ENCODE measurements at regions not wholly inside any gene's neighbourhood (a gene's known extent, or its start where the extent isn't known, plus 50 kb on each side); places are given as distances from the start of the nearest gene placed in this dataset.

- WGBS, 2 donors = 54 to 72% methylated on average over 1 of the region's 1 CpG
- intact Hi-C loops (cut with DNase I) = no loop called here
- Histone ChIP-seq H3K27ac (no peak overlapping the region), H3K9me3 (no peaks in the 10 kb centered on the region), H3K27me3 (no peaks in the 10 kb centered on the region), H3K36me3 (no peaks in the 10 kb centered on the region), H3K4me1 (no peaks in the 10 kb centered on the region), H3K4me3 (no peak overlapping the region)
- DNase-seq = no peak
- TF ChIP-seq EP300 (IDR thresholded peaks at IDR 0.05) (no peak), CTCF (IDR thresholded peaks at IDR 0.05) (no peak), POLR2A (IDR thresholded peaks at IDR 0.05) (no peak), POLR2AphosphoS5 (IDR thresholded peaks at IDR 0.05) (no peak)
Measured at GRCh38 chrX:81577028-81577427, 375.1 kb downstream of the SH3BGRL start.

GRCh38 chrX:81586096-81586495 is 384.2 kb downstream of the SH3BGRL start:
- TF ChIP-seq POLR2AphosphoS5 (IDR thresholded peaks at IDR 0.05) (no peak), EP300 (IDR thresholded peaks at IDR 0.05) (no peak), CTCF (IDR thresholded peaks at IDR 0.05) (no peak), POLR2A (IDR thresholded peaks at IDR 0.05) (no peak)
- intact Hi-C loops (cut with DNase I) = no loop called here
- no peaks in the 10 kb centered on the region for H3K27me3 ChIP-seq
- DNase-seq = no peak
- no peak overlapping the region for H3K4me3 ChIP-seq
- H3K9me3 ChIP-seq = no peaks in the 10 kb centered on the region
- WGBS, 2 donors = 8 to 26% methylated on average over 1 of the region's 1 CpG
- no peaks in the 10 kb centered on the region for H3K4me1 ChIP-seq
- H3K27ac ChIP-seq = no peak overlapping the region
- H3K36me3 ChIP-seq = no peaks in the 10 kb centered on the region

- H3K4me3 ChIP-seq = no peak overlapping the region
- H3K27me3 ChIP-seq = no peaks in the 10 kb centered on the region
- no peaks in the 10 kb centered on the region for H3K36me3 ChIP-seq
- intact Hi-C loops (cut with DNase I) = no loop called here
- 35 to 65% methylated on average over 2 of the region's 2 CpGs for WGBS, 2 donors
- no peak overlapping the region for H3K27ac ChIP-seq
- no peak for DNase-seq
- H3K4me1 ChIP-seq = no peaks in the 10 kb centered on the region
- TF ChIP-seq EP300 (IDR thresholded peaks at IDR 0.05) (no peak), CTCF (IDR thresholded peaks at IDR 0.05) (no peak), POLR2A (IDR thresholded peaks at IDR 0.05) (no peak)
- H3K9me3 ChIP-seq = no peaks in the 10 kb centered on the region
Measured at GRCh38 chrX:81615979-81616378, 414.1 kb downstream of the SH3BGRL start.

GRCh38 chrX:81662381-81662780 is 460.5 kb downstream of the SH3BGRL start:
- no peaks in the 10 kb centered on the region for H3K4me1 ChIP-seq
- no peak overlapping the region for H3K27ac ChIP-seq
- intact Hi-C loops (cut with DNase I) = no loop called here
- DNase-seq = no peak
- H3K36me3 ChIP-seq = no peaks in the 10 kb centered on the region
- H3K9me3 ChIP-seq = no peaks in the 10 kb centered on the region
- H3K27me3 ChIP-seq = no peaks in the 10 kb centered on the region
- no peak overlapping the region for H3K4me3 ChIP-seq
- TF ChIP-seq EP300 (IDR thresholded peaks at IDR 0.05) = no peak
- TF ChIP-seq POLR2AphosphoS5 (IDR thresholded peaks at IDR 0.05) = no peak
- TF ChIP-seq CTCF (IDR thresholded peaks at IDR 0.05) = no peak
- TF ChIP-seq POLR2A (IDR thresholded peaks at IDR 0.05) = no peak

GRCh38 chrX:81708487-81708886 is 506.6 kb downstream of the SH3BGRL start:
- TF ChIP-seq EP300 (IDR thresholded peaks at IDR 0.05) = no peak
- TF ChIP-seq POLR2A (IDR thresholded peaks at IDR 0.05) = no peak
- TF ChIP-seq CTCF (IDR thresholded peaks at IDR 0.05) = no peak
- no peak for TF ChIP-seq POLR2AphosphoS5 (IDR thresholded peaks at IDR 0.05)
- DNase-seq = no peak
- Histone ChIP-seq H3K27ac (no peak overlapping the region), H3K9me3 (no peaks in the 10 kb centered on the region), H3K4me1 (no peaks in the 10 kb centered on the region), H3K4me3 (no peak overlapping the region), H3K36me3 (no peaks in the 10 kb centered on the region), H3K27me3 (no peaks in the 10 kb centered on the region)
- intact Hi-C loops (cut with DNase I) = no loop called here
- WGBS, 2 donors = 82 to 89% methylated on average over 3 of the region's 3 CpGs
